OCI-LY3 (cell line): ENCODE measurements at regions not wholly inside any gene's neighbourhood (a gene's known extent, or its start where the extent isn't known, plus 50 kb on each side); places are given as distances from the start of the nearest gene placed in this dataset.

Experiments
- H2AFZ ChIP-seq: fragments of 200-600, 300-600 bp; shearing (Covaris generic); 2 replicates; pipeline ENCODE4 v1.6.0; 2014; ENCODE audit warnings: antibody characterized with exemption, low read depth, low read length
- H3K27ac ChIP-seq: fragments of 200-600, 300-600 bp; sonication (generic); 2 replicates; pipeline ENCODE4 v1.5.1; 2014; ENCODE audit warnings: mild to moderate bottlenecking, low read length, moderate library complexity, mixed read lengths
- H3K27me3 ChIP-seq: fragments of 200-600, 300-600 bp; sonication (generic); 2 replicates; pipeline ENCODE4 v1.6.1; 2014; ENCODE audit warnings: low read depth, low read length, mixed read lengths
- H3K36me3 ChIP-seq: fragments of 200-600, 300-600 bp; sonication (generic); replicated peaks from 2 replicates; pipeline ENCODE3; 2014; ENCODE audit warnings: low read depth, low read length, mixed read lengths
- H3K4me1 ChIP-seq: fragments of 300-600, 200-600 bp; sonication (generic); 2 replicates; pipeline ENCODE4 v1.6.1; 2014; ENCODE audit warnings: low read length, mixed read lengths
- H3K4me2 ChIP-seq: fragments of 200-600, 300-600 bp; sonication (generic); 2 replicates; pipeline ENCODE4 v1.6.1; 2014; ENCODE audit warnings: low read length, mixed read lengths
- H3K4me3 ChIP-seq: fragments of 300-600, 200-600 bp; sonication (generic); 2 replicates; pipeline ENCODE4 v1.5.1; 2014; ENCODE audit warnings: antibody characterized with exemption, mild to moderate bottlenecking, low read length, moderate library complexity
- H3K79me2 ChIP-seq: fragments of 300-600, 200-600 bp; shearing (Covaris generic); 2 replicates; pipeline ENCODE4 v1.6.1; 2014; ENCODE audit warnings: mild to moderate bottlenecking, low read length, mixed read lengths
- H3K9ac ChIP-seq: fragments of 300-600, 200-600 bp; shearing (Covaris generic); 2 replicates; pipeline ENCODE4 v1.6.0; 2014; ENCODE audit warnings: mild to moderate bottlenecking, low read length, moderate library complexity
- H3K9me3 ChIP-seq: fragments of 200-600, 300-600 bp; shearing (Covaris generic); 2 replicates; pipeline ENCODE4 v1.6.1; 2014; ENCODE audit warnings: low read length, mixed read lengths; ENCODE audit not compliant: insufficient read depth
- H4K20me1 ChIP-seq: fragments of 200-600, 300-600 bp; sonication (generic); 2 replicates; pipeline ENCODE4 v1.6.1; 2016; ENCODE audit warnings: low read length, mixed read lengths; ENCODE audit not compliant: insufficient read depth
- CTCF ChIP-seq: fragments of 200-600, 300-600 bp; sonication (generic); IDR thresholded peaks from 2 replicates; pipeline ENCODE4 v1.5.1; 2014; ENCODE audit warnings: antibody characterized with exemption, low read length, low read depth
- EZH2phosphoT487 ChIP-seq: fragments of 200-600 bp; shearing (Covaris generic); IDR thresholded peaks from 2 replicates; pipeline ENCODE4 v1.6.1; 2018; ENCODE audit warnings: antibody characterized with exemption, mixed run types, low read depth

- Histone ChIP-seq H3K4me2 (no peak overlapping the region), H2AFZ (no peak overlapping the region), H3K27me3 (no peaks in the 10 kb centered on the region), H3K27ac (no peak overlapping the region), H3K36me3 (no peaks in the 10 kb centered on the region), H3K79me2 (no peaks in the 10 kb centered on the region), H3K4me1 (no peaks in the 10 kb centered on the region), H3K4me3 (no peak overlapping the region), H4K20me1 (no peaks in the 10 kb centered on the region), H3K9me3 (no peaks in the 10 kb centered on the region), H3K9ac (no peak overlapping the region)
- no peak for TF ChIP-seq CTCF
- no peak for TF ChIP-seq EZH2phosphoT487
Measured at GRCh38 chr13:86368924-86369323, 569.7 kb upstream of the SLITRK6 start.

- no peaks in the 10 kb centered on the region for H3K4me1 ChIP-seq
- H3K9ac ChIP-seq, result no peak overlapping the region
- no peaks in the 10 kb centered on the region for H3K79me2 ChIP-seq
- no peak overlapping the region for H2AFZ ChIP-seq
- no peak for TF ChIP-seq CTCF
- no peak for TF ChIP-seq EZH2phosphoT487
- H3K27me3 ChIP-seq, result no peaks in the 10 kb centered on the region
- no peaks in the 10 kb centered on the region for H3K36me3 ChIP-seq
- no peaks in the 10 kb centered on the region for H4K20me1 ChIP-seq
- H3K4me2 ChIP-seq, result no peak overlapping the region
- no peak overlapping the region for H3K27ac ChIP-seq
- H3K9me3 ChIP-seq, result no peaks in the 10 kb centered on the region
- no peak overlapping the region for H3K4me3 ChIP-seq
Measured at GRCh38 chr13:86377451-86377850, 578.2 kb upstream of the SLITRK6 start.

- no peaks in the 10 kb centered on the region for H4K20me1 ChIP-seq
- no peak overlapping the region for H3K4me2 ChIP-seq
- H3K4me1 ChIP-seq, result no peaks in the 10 kb centered on the region
- TF ChIP-seq CTCF (no peak), EZH2phosphoT487 (no peak)
- peak overlapping the region; percentile 33; the same call in 1 of the 2 replicates for H2AFZ ChIP-seq
- H3K36me3 ChIP-seq, result no peaks in the 10 kb centered on the region
- no peaks in the 10 kb centered on the region for H3K9me3 ChIP-seq
- H3K9ac ChIP-seq, result no peak overlapping the region
- no peak overlapping the region for H3K4me3 ChIP-seq
- no peaks in the 10 kb centered on the region for H3K79me2 ChIP-seq
- no peak overlapping the region for H3K27ac ChIP-seq
- no peaks in the 10 kb centered on the region for H3K27me3 ChIP-seq
Measured at GRCh38 chr13:86378628-86379027, 579.4 kb upstream of the SLITRK6 start.

- Histone ChIP-seq H4K20me1 (no peaks in the 10 kb centered on the region), H3K79me2 (no peaks in the 10 kb centered on the region), H3K9ac (no peak overlapping the region), H3K4me1 (no peaks in the 10 kb centered on the region), H3K27ac (no peak overlapping the region), H3K4me2 (no peak overlapping the region), H3K4me3 (no peak overlapping the region), H3K9me3 (no peaks in the 10 kb centered on the region), H3K36me3 (no peaks in the 10 kb centered on the region), H2AFZ (no peak overlapping the region), H3K27me3 (no peaks in the 10 kb centered on the region)
- no peak for TF ChIP-seq CTCF
- TF ChIP-seq EZH2phosphoT487, result no peak
Measured at GRCh38 chr13:86383151-86383550, 583.9 kb upstream of the SLITRK6 start.
